Keratinocyte (primary cell): ENCODE measurements at regions not wholly inside any gene's neighbourhood (a gene's known extent, or its start where the extent isn't known, plus 50 kb on each side); places are given as distances from the start of the nearest gene placed in this dataset.

Experiments used
- DNase-seq: peaks from one replicate; pipeline ENCODE4 v3.0.0-alpha.2; 2011; ENCODE audit warnings: low read depth, missing footprints, low spot score
- FAIRE-seq: peaks from 2 replicates; lab custom pipeline; 2011; peaks lifted over from hg19 to GRCh38; lab: Jason Lieb, UNC
- H2AFZ ChIP-seq: 2 replicates; pipeline ENCODE4 v1.6.0; 2012; ENCODE audit warnings: low read length, control low read depth, inconsistent platforms; ENCODE audit not compliant: control insufficient read depth
- H3K27ac ChIP-seq: 2 replicates; pipeline ENCODE4 v1.5.1; 2011; ENCODE audit warnings: low read length; ENCODE audit not compliant: control insufficient read depth, insufficient read depth
- H3K27me3 ChIP-seq: 3 replicates; pipeline ENCODE4 v1.6.0; 2011; ENCODE audit warnings: low read length; ENCODE audit not compliant: control insufficient read depth, insufficient read depth; ENCODE audit errors: extremely low read depth
- H3K36me3 ChIP-seq, 2 experiments: 2 replicates in 1 of 2; 3 replicates in 1 of 2; pipeline ENCODE4 v1.5.1; 2011; ENCODE audit warnings: low read length in 2 of 2, mild to moderate bottlenecking in 1 of 2; ENCODE audit not compliant: control insufficient read depth in 2 of 2, insufficient read depth in 2 of 2; ENCODE audit errors: extremely low read depth in 1 of 2
- H3K4me1 ChIP-seq: 3 replicates; pipeline ENCODE4 v1.5.1; 2011; ENCODE audit warnings: low read length; ENCODE audit not compliant: control insufficient read depth, insufficient read depth; ENCODE audit errors: extremely low read depth
- H3K4me2 ChIP-seq: 3 replicates; pipeline ENCODE4 v1.6.0; 2011; ENCODE audit warnings: low read depth, low read length; ENCODE audit not compliant: control insufficient read depth, insufficient read depth; ENCODE audit errors: extremely low read depth
- H3K4me3 ChIP-seq, 3 experiments: fragments of 200-600 bp in 1 of 3; sonication (generic) in 1 of 3; 2 replicates in 2 of 3; 3 replicates in 1 of 3; pipeline ENCODE4 v1.5.1; 2011 to 2016; ENCODE audit warnings: low read length in 3 of 3, mild to moderate bottlenecking in 3 of 3, control low read depth in 2 of 3, inconsistent platforms in 1 of 3, low read depth in 1 of 3, mixed read lengths in 1 of 3, mixed run types in 1 of 3, moderate library complexity in 1 of 3; ENCODE audit not compliant: control insufficient read depth in 2 of 3, insufficient read depth in 2 of 3; ENCODE audit errors: extremely low read depth in 1 of 3
- H3K79me2 ChIP-seq: 2 replicates; pipeline ENCODE4 v1.6.0; 2012; ENCODE audit warnings: low read length; ENCODE audit not compliant: control insufficient read depth, insufficient read depth
- H3K9ac ChIP-seq: 3 replicates; pipeline ENCODE4 v1.6.0; 2011; ENCODE audit warnings: low read length; ENCODE audit not compliant: control insufficient read depth, insufficient read depth; ENCODE audit errors: extremely low read depth
- H3K9me1 ChIP-seq: 3 replicates; pipeline ENCODE4 v1.6.0; 2011; ENCODE audit warnings: low read length; ENCODE audit not compliant: control insufficient read depth, insufficient read depth; ENCODE audit errors: extremely low read depth
- H3K9me3 ChIP-seq: 2 replicates; pipeline ENCODE4 v1.5.1; 2012; ENCODE audit warnings: low read depth, low read length; ENCODE audit not compliant: control insufficient read depth
- H4K20me1 ChIP-seq: 3 replicates; pipeline ENCODE4 v1.6.0; 2011; ENCODE audit warnings: low read length; ENCODE audit not compliant: control insufficient read depth, insufficient read depth; ENCODE audit errors: extremely low read depth
- CTCF ChIP-seq, 3 experiments: IDR thresholded peaks in 1 of 3; conservative IDR thresholded peaks in 1 of 3; optimal IDR thresholded peaks in 1 of 3; 2 replicates in 2 of 3; 3 replicates in 1 of 3; pipeline versions ENCODE3 to v1.5.1; 2011; ENCODE audit warnings: low read length in 3 of 3, mild to moderate bottlenecking in 3 of 3, moderate library complexity in 2 of 3, control low read depth in 1 of 3, inconsistent platforms in 1 of 3; ENCODE audit not compliant: insufficient read depth in 2 of 3; ENCODE audit errors: extremely low read depth in 1 of 3
- EZH2 ChIP-seq: IDR thresholded peaks from one replicate; pipeline ENCODE4 v1.6.1; 2012; ENCODE audit warnings: inconsistent platforms, mild to moderate bottlenecking, low read length, moderate library complexity
- dilution Hi-C: fragments of 300-500 bp; cut with MboI; formaldehyde crosslinking; loops from one replicate; pipeline ENCODE4 v1.7.0; 2020; ENCODE audit warnings: low sequenced_read_pairs; ENCODE audit not compliant: extremely low pct_ligation_motif_present

- DNase-seq: no peak
- Histone ChIP-seq H3K9me3 (no peaks in the 10 kb centered on the region), H3K4me1 (no peaks in the 10 kb centered on the region), H4K20me1 (no peaks in the 10 kb centered on the region), H3K27me3 (no peaks in the 10 kb centered on the region), H3K36me3 (no peaks in the 10 kb centered on the region), H3K9ac (no peak overlapping the region), H3K79me2 (no peaks in the 10 kb centered on the region), H3K4me3 (no peak overlapping the region), H3K9me1 (no peaks in the 10 kb centered on the region), H3K4me2 (no peak overlapping the region), H3K27ac (no peak overlapping the region), H2AFZ (no peak overlapping the region)
- no peak for FAIRE-seq
- TF ChIP-seq CTCF (optimal IDR thresholded peaks at IDR 0.05 in 1 of 3, IDR thresholded peaks at IDR 0.05 in 1 of 3, conservative IDR thresholded peaks at IDR 0.05 in 1 of 3; ENCODE audit: extremely low read depth in 1 of 3, insufficient read depth in 2 of 3, low read length in 3 of 3) (no peak), EZH2 (no peak)
- dilution Hi-C loops: no loop called here
Measured at GRCh38 chr14:85273952-85274351, 256.0 kb upstream of the FLRT2 start.

- FAIRE-seq: no peak
- dilution Hi-C loops: no loop called here
Measured at GRCh38 chr14:85276161-85276978, 253.6 kb upstream of the FLRT2 start.

More at GRCh38 chr14:85276161-85276978, 253.6 kb upstream of the FLRT2 start:
- Histone ChIP-seq H3K4me2 (no peak overlapping the region), H3K4me3 (no peak overlapping the region), H3K79me2 (no peaks in the 10 kb centered on the region), H3K9ac (no peak overlapping the region), H4K20me1 (no peaks in the 10 kb centered on the region), H3K27me3 (no peaks in the 10 kb centered on the region), H3K9me3 (no peaks in the 10 kb centered on the region), H2AFZ (no peak overlapping the region), H3K4me1 (no peaks in the 10 kb centered on the region), H3K36me3 (no peaks in the 10 kb centered on the region), H3K27ac (no peak overlapping the region), H3K9me1 (no peaks in the 10 kb centered on the region)
- no peak for DNase-seq
- no peak for TF ChIP-seq EZH2
- no peak for TF ChIP-seq CTCF (optimal IDR thresholded peaks at IDR 0.05 in 1 of 3, IDR thresholded peaks at IDR 0.05 in 1 of 3, conservative IDR thresholded peaks at IDR 0.05 in 1 of 3; ENCODE audit: extremely low read depth in 1 of 3, insufficient read depth in 2 of 3, low read length in 3 of 3)
